ENCODE measurements at regions not wholly inside any gene's neighbourhood (a gene's known extent, or its start where the extent isn't known, plus 50 kb on each side); places are given as distances from the start of the nearest gene placed in this dataset.

GRCh38 chr1:90122654-90123340 lies 127.9 kb downstream of the ZNF326 start:
- no peak for DNase-seq

- peak; percentile 47 for DNase-seq
Observed at GRCh38 chr1:90114521-90115141, 119.7 kb downstream of the ZNF326 start.

GRCh38 chr1:90107990-90108389 lies 113.1 kb downstream of the ZNF326 start:
- no peak for DNase-seq

- no peak for DNase-seq
Observed at GRCh38 chr1:90106311-90106710, 111.4 kb downstream of the ZNF326 start.

GRCh38 chr1:90104941-90105538 lies 110.1 kb downstream of the ZNF326 start:
- DNase-seq, result no peak

GRCh38 chr1:90100566-90100965 lies 105.7 kb downstream of the ZNF326 start:
- DNase-seq, result no peak

- DNase-seq, result no peak
Observed at GRCh38 chr1:90092441-90092840, 97.5 kb downstream of the ZNF326 start.
